ENCODE measurements at regions not wholly inside any gene's neighbourhood (a gene's known extent, or its start where the extent isn't known, plus 50 kb on each side); places are given as distances from the start of the nearest gene placed in this dataset.

DNA sequence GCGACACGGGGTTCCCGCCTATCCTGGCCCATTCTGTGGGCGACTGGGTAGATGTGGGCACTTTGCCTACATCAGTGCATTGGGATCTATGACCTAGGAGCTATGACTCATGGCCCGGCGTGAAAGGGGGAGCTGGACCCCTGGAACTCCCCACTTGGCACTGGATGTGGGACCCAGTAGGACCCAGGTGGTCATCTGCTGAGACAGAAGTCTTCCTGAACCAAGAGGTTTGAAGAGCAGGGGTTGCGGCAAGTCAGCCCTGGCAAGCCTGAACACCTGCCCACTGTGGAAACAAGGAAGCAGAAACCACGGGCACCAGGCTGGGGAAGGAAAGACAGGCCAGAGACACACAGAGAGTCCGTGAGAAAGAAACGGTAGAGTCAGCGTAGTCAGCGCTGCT is 656.7 kb downstream of the AJAP1 start:
- TF ChIP-seq CTCF (IDR thresholded peaks at IDR 0.05) (no peak), EP300 (IDR thresholded peaks at IDR 0.05) (no peak)
